ENCODE measurements at regions not wholly inside any gene's neighbourhood (a gene's known extent, or its start where the extent isn't known, plus 50 kb on each side); places are given as distances from the start of the nearest gene placed in this dataset.

DNA sequence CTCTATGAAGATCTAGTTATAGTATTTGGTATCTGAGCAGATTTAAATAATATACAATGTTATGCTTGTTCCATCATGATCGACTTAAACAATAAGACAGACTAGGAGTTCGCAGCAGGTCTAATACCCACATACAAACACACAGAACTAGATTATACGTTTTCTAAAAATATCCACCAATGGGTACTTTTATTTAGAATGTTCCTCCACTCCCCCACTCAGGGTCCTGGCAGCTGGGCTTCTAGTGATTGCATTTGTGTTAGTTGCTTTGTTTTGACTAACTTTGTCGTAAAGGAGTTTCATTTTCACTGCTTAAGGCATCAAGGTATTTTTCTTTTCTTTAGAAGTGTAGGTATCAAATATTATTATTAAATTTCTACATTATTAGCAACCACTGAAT is 91.4 kb downstream of the RPRM start:
- Histone ChIP-seq H3K9me3 (replicated peaks; ENCODE audit: insufficient read depth, low read length) (no peaks in the 10 kb centered on the region), H3F3A (ENCODE audit: insufficient read depth, low read length) (no peaks in the 10 kb centered on the region), H3K27me3 (replicated peaks; ENCODE audit: insufficient read depth, low read length) (no peaks in the 10 kb centered on the region), H3K27ac (ENCODE audit: low read length) (no peak overlapping the region), H3K36me3 (replicated peaks; ENCODE audit: insufficient read depth, low read length) (no peaks in the 10 kb centered on the region; the same call in 1 of the 2 replicates), H3K9ac (ENCODE audit: low read length) (no peak overlapping the region), H3K4me3 (ENCODE audit: low read length) (no peak overlapping the region), H3K4me2 (ENCODE audit: low read depth, low read length) (no peak overlapping the region), H3K79me2 (ENCODE audit: low read length) (no peaks in the 10 kb centered on the region), H2AFZ (ENCODE audit: low read length) (no peak overlapping the region), H4K20me1 (ENCODE audit: insufficient read depth, low read length) (no peaks in the 10 kb centered on the region), H3K9me2 (replicated peaks; ENCODE audit: insufficient read depth, low read length) (no peaks in the 10 kb centered on the region), H3K4me1 (ENCODE audit: low read length) (no peaks in the 10 kb centered on the region)
- no peak for DNase-seq
- TF ChIP-seq EZH2 (optimal IDR thresholded peaks at IDR 0.05; ENCODE audit: low read depth, low read length), result no peak
- no peak for TF ChIP-seq EZH2phosphoT487 (IDR thresholded peaks at IDR 0.05; ENCODE audit: low read length)
- TF ChIP-seq, protein P1, sequence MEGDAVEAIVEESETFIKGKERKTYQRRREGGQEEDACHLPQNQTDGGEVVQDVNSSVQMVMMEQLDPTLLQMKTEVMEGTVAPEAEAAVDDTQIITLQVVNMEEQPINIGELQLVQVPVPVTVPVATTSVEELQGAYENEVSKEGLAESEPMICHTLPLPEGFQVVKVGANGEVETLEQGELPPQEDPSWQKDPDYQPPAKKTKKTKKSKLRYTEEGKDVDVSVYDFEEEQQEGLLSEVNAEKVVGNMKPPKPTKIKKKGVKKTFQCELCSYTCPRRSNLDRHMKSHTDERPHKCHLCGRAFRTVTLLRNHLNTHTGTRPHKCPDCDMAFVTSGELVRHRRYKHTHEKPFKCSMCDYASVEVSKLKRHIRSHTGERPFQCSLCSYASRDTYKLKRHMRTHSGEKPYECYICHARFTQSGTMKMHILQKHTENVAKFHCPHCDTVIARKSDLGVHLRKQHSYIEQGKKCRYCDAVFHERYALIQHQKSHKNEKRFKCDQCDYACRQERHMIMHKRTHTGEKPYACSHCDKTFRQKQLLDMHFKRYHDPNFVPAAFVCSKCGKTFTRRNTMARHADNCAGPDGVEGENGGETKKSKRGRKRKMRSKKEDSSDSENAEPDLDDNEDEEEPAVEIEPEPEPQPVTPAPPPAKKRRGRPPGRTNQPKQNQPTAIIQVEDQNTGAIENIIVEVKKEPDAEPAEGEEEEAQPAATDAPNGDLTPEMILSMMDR (IDR thresholded peaks at IDR 0.05; ENCODE audit: low read length), result no peak

DNA sequence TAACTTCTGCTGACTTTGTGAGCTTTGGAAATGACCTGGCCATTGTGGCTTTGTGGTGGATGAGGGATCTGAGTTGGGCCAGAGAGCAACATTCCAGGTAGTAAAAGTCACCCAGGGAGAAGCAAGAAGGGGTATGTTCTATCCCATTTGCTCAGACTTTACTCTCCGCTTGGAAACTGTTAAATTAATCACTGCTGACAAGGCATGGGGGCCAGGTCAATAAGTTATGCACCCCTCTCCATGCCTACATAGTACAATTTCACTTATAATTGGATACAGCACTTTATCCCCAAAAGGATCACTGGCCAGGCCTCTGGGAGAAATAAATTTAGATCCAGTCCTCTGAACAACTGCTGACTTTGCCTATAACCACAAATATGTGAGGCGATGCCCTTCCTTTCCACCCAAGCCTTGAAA is 92.1 kb downstream of the RPRM start:
- no peak overlapping the region for H3K4me3 ChIP-seq (ENCODE audit: low read length)
- H3K79me2 ChIP-seq (ENCODE audit: low read length), result no peaks in the 10 kb centered on the region
- H3K9ac ChIP-seq (ENCODE audit: low read length), result no peak overlapping the region
- no peaks in the 10 kb centered on the region for H3F3A ChIP-seq (ENCODE audit: insufficient read depth, low read length)
- no peaks in the 10 kb centered on the region for H3K27me3 ChIP-seq (replicated peaks; ENCODE audit: insufficient read depth, low read length)
- no peak overlapping the region for H3K4me2 ChIP-seq (ENCODE audit: low read depth, low read length)
- H3K4me1 ChIP-seq (ENCODE audit: low read length), result no peaks in the 10 kb centered on the region
- no peak overlapping the region for H2AFZ ChIP-seq (ENCODE audit: low read length)
- no peaks in the 10 kb centered on the region for H3K9me3 ChIP-seq (replicated peaks; ENCODE audit: insufficient read depth, low read length)
- H3K36me3 ChIP-seq (replicated peaks; ENCODE audit: insufficient read depth, low read length), result no peaks in the 10 kb centered on the region; the same call in 1 of the 2 replicates
- H3K27ac ChIP-seq (ENCODE audit: low read length), result no peak overlapping the region
- no peaks in the 10 kb centered on the region for H4K20me1 ChIP-seq (ENCODE audit: insufficient read depth, low read length)
- TF ChIP-seq EZH2phosphoT487 (IDR thresholded peaks at IDR 0.05; ENCODE audit: low read length) (no peak), EZH2 (optimal IDR thresholded peaks at IDR 0.05; ENCODE audit: low read depth, low read length) (no peak)
- TF ChIP-seq, protein P1 (IDR thresholded peaks at IDR 0.05; ENCODE audit: low read length), result no peak
- DNase-seq, result no peak
- no peaks in the 10 kb centered on the region for H3K9me2 ChIP-seq (replicated peaks; ENCODE audit: insufficient read depth, low read length)

DNA sequence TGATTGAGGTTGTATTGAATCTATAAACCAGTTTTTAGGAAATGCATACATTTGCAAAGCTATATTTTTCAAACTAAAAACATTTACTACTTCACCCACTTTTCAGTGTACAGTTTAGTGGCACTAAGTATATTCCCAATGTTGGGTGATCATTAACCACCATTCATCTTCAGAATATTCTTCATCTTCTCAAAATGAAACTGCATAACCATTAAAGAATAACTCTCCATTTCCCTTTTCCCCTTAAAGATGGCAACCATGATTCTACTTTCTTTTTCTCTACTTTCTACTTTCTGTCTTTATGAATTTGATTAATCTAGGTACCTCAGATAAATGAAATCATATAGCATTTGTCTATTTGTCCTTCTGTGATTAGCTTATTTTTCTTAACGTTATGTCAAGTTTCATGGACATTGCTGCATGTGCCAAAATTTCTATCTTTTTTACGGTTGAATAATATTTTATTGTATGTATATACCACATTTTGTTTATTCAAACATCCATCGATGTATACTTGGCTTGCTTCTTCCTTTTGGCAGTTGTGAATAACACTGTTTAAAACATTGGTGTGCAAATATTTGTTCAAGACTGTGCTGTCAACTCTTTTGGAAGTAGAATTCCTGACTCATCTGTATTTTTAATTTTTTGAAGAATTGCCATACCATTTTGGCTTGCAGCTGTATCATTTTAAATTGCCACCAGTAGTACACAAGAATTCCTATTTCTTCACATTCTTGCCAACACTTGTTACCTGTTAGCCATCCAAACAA is 104.9 kb downstream of the RPRM start:
- Histone ChIP-seq H3F3A (ENCODE audit: insufficient read depth, low read length) (peaks cover 6% of the 10 kb centered on the region; the same call in 1 of the 2 replicates), H3K4me3 (ENCODE audit: low read length) (no peak overlapping the region), H3K27me3 (replicated peaks; ENCODE audit: insufficient read depth, low read length) (no peaks in the 10 kb centered on the region), H2AFZ (ENCODE audit: low read length) (no peak overlapping the region), H3K9ac (ENCODE audit: low read length) (no peak overlapping the region), H3K9me2 (replicated peaks; ENCODE audit: insufficient read depth, low read length) (no peaks in the 10 kb centered on the region), H3K27ac (ENCODE audit: low read length) (no peak overlapping the region), H3K79me2 (ENCODE audit: low read length) (no peaks in the 10 kb centered on the region), H3K9me3 (replicated peaks; ENCODE audit: insufficient read depth, low read length) (no peaks in the 10 kb centered on the region), H4K20me1 (ENCODE audit: insufficient read depth, low read length) (no peaks in the 10 kb centered on the region), H3K4me1 (ENCODE audit: low read length) (no peaks in the 10 kb centered on the region), H3K4me2 (ENCODE audit: low read depth, low read length) (no peak overlapping the region), H3K36me3 (replicated peaks; ENCODE audit: insufficient read depth, low read length) (no peaks in the 10 kb centered on the region)
- no peak for DNase-seq
- TF ChIP-seq, protein P1 (IDR thresholded peaks at IDR 0.05; ENCODE audit: low read length), result no peak
- TF ChIP-seq EZH2 (optimal IDR thresholded peaks at IDR 0.05; ENCODE audit: low read depth, low read length) (no peak), EZH2phosphoT487 (IDR thresholded peaks at IDR 0.05; ENCODE audit: low read length) (no peak)

All from MM.1S (cell line).